Spleen (tissue), 7 donors: ENCODE measurements at regions not wholly inside any gene's neighbourhood (a gene's known extent, or its start where the extent isn't known, plus 50 kb on each side); places are given as distances from the start of the nearest gene placed in this dataset.

Experiments used
- POLR2A ChIP-seq, 3 donors: fragments of 450-650 bp; IDR thresholded peaks; one replicate each; pipeline ENCODE4 v1.5.1; 2017; ENCODE audit warnings: antibody characterized with exemption in 3 of 3, mild to moderate bottlenecking in 1 of 3
- TF ChIP-seq, protein P1 (sequence below), 11 experiments: fragments of 200-600 bp in 7 of 11; fragments of 450-650 bp in 4 of 11; sonication (generic) in 4 of 11; IDR thresholded peaks in 8 of 11; conservative IDR thresholded peaks in 3 of 11; 1 replicate in 7 of 11; 2 replicates in 4 of 11; pipeline versions ENCODE4 v1.4.0 to v1.8.0; 2016 to 2021; ENCODE audit warnings: antibody characterized with exemption in 11 of 11, inconsistent platforms in 4 of 11, mild to moderate bottlenecking in 1 of 11
- donor health status: DM: no; HTN: no; CAD: no; lungs with moderate emphysema.
- donor health status: DM: no; HTN: no; CAD: no.
- donor health status: DM: no; HTN: no; CAD: no.

DNA sequence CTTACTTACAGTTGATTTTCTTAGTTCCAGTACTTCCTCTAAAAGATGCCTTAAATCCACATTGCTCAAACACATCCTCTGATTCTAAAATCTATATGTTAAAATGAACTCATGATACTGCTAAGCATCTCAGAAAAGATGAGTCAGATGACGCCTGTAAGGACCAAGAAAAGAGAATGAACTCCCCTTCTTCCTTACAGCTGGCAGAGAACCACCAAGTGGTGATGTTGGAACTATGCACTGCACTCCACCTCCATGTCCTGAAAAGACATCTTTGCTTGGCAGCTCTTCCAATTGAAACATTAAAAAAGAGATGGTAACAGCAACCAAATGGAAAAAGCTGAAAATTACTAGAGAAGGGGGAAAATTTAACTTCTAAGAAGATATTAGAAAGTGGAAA is 648.8 kb downstream of the PTPRC start:
- TF ChIP-seq POLR2A (IDR thresholded peaks at IDR 0.05) = no peak
- TF ChIP-seq, protein P1, sequence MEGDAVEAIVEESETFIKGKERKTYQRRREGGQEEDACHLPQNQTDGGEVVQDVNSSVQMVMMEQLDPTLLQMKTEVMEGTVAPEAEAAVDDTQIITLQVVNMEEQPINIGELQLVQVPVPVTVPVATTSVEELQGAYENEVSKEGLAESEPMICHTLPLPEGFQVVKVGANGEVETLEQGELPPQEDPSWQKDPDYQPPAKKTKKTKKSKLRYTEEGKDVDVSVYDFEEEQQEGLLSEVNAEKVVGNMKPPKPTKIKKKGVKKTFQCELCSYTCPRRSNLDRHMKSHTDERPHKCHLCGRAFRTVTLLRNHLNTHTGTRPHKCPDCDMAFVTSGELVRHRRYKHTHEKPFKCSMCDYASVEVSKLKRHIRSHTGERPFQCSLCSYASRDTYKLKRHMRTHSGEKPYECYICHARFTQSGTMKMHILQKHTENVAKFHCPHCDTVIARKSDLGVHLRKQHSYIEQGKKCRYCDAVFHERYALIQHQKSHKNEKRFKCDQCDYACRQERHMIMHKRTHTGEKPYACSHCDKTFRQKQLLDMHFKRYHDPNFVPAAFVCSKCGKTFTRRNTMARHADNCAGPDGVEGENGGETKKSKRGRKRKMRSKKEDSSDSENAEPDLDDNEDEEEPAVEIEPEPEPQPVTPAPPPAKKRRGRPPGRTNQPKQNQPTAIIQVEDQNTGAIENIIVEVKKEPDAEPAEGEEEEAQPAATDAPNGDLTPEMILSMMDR (IDR thresholded peaks at IDR 0.05 in 8 of 11, conservative IDR thresholded peaks at IDR 0.05 in 3 of 11) = no peak
